Lower leg skin (tissue), 4 donors: ENCODE measurements at regions not wholly inside any gene's neighbourhood (a gene's known extent, or its start where the extent isn't known, plus 50 kb on each side); places are given as distances from the start of the nearest gene placed in this dataset.
A peak's percentile ranks its signal among the peaks of the same experiment; 100 is the strongest.

Experiments
- DNase-seq, 2 donors: peaks; one replicate each; pipeline ENCODE4 v3.0.0-alpha.2; 2019; ENCODE audit warnings: low spot score in 2 of 2
- H3K4me3 ChIP-seq: fragments of 200-600 bp; sonication (generic); 2 replicates; pipeline ENCODE4 v1.5.1; 2017; ENCODE audit warnings: mild to moderate bottlenecking, low read depth; ENCODE audit not compliant: poor library complexity, severe bottlenecking
- POLR2A ChIP-seq, 2 donors: fragments of 450-650 bp; IDR thresholded peaks; one replicate each; pipeline ENCODE4 v1.6.1; 2016 to 2017; ENCODE audit warnings: antibody characterized with exemption in 2 of 2, mild to moderate bottlenecking in 1 of 2, moderate library complexity in 1 of 2
- WGBS, 2 donors: methylation state at CpG; one replicate each; pipeline ENCODE4 v1.1.5; 2018; 5-methylcytosine and 5-hydroxymethylcytosine counted together
- intact Hi-C: fragments of 100-400 bp; cut with DNase I; formaldehyde crosslinking; loops from one replicate; pipeline ENCODE4 v1.15.0; 2023; ENCODE audit warnings: low total_unique reads
- TF ChIP-seq, protein P1 (sequence below), 3 donors: fragments of 450-650 bp; IDR thresholded peaks; one replicate each; pipeline ENCODE4 v1.5.1; 2016; ENCODE audit warnings: antibody characterized with exemption in 3 of 3, mild to moderate bottlenecking in 3 of 3, moderate library complexity in 2 of 3

- H3K4me3 ChIP-seq: no peak overlapping the region
- 65 to 72% methylated on average over 12 of the region's 12 CpGs for WGBS, 2 donors
- no peak for DNase-seq
- intact Hi-C loops: loop anchor here (10.0 kb wide), 1 partner anchor 255 kb away; the partner anchor contains the start of gene ZFP36L2
- TF ChIP-seq, protein P1, sequence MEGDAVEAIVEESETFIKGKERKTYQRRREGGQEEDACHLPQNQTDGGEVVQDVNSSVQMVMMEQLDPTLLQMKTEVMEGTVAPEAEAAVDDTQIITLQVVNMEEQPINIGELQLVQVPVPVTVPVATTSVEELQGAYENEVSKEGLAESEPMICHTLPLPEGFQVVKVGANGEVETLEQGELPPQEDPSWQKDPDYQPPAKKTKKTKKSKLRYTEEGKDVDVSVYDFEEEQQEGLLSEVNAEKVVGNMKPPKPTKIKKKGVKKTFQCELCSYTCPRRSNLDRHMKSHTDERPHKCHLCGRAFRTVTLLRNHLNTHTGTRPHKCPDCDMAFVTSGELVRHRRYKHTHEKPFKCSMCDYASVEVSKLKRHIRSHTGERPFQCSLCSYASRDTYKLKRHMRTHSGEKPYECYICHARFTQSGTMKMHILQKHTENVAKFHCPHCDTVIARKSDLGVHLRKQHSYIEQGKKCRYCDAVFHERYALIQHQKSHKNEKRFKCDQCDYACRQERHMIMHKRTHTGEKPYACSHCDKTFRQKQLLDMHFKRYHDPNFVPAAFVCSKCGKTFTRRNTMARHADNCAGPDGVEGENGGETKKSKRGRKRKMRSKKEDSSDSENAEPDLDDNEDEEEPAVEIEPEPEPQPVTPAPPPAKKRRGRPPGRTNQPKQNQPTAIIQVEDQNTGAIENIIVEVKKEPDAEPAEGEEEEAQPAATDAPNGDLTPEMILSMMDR (IDR thresholded peaks at IDR 0.05): no peak
- TF ChIP-seq POLR2A (IDR thresholded peaks at IDR 0.05): no peak
These were observed 177.1 kb upstream of the HAAO start for GRCh38 chr2:42969231-42970150.

DNA sequence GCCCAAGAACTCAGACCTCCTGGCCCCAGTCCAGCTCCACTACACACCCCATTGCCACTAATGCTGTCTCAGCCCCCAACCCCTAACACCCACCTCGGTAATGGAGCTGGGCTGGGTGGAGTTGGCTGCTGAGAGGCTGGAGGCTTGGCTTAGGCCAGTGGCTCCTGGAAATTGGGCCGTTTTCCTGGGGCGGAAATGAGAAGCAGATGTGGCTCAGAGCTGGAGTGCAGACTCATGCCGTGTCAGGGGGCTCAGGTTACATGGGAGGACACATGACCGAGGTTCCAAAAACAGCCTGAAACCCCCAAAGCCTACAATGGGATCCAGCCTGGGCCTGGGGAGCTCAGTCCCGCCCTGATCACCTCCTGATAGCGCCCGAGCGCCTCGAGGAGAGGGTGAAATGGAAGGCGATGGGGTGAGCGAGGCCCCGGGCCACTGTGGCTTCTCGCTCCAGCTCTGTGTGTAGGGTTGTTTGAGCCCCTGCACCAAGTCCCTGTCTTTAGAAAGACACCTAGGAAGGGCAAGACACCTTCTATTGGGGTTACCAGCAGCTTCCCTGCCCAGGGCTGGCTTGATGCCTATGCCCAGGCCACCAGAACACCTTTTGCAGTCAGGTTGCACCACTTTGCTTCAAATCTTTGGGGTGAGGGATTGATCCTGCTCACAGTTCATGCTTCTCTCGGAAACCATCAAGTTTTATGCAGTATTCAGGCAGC lies 175.7 kb upstream of the HAAO start:
- DNase-seq: peak; percentile 67 to 96
- no peak for TF ChIP-seq POLR2A (IDR thresholded peaks at IDR 0.05)
- TF ChIP-seq, protein P1 (IDR thresholded peaks at IDR 0.05): no peak
- WGBS, 2 donors: 75 to 77% methylated on average over 12 to 15 of the region's 15 CpGs
- intact Hi-C loops: no loop called here
- H3K4me3 ChIP-seq: no peak overlapping the region

DNA sequence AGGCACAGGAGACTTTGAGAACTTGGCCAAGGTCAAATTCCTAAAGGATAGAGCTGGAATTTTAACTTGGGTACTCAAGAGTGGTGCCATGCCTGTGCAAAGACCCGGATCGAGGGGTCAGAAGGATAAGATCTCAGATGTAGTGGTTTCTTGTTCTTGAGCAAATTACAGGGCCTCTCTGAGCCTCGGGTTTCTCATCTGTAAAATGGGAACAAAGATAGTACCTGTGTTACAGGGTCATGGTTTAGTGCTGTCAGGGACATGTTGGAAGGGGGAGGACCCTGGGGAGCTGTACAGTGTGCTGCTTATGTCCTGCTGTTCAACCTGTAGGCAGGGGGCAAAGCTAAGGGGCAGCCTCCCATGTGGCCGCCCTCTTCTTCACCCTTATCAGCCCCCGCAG lies 173.5 kb upstream of the HAAO start:
- no peak for DNase-seq
- TF ChIP-seq, protein P1 (IDR thresholded peaks at IDR 0.05): no peak
- no peak for TF ChIP-seq POLR2A (IDR thresholded peaks at IDR 0.05)
- 95 to 96% methylated on average over 5 of the region's 5 CpGs for WGBS, 2 donors
- intact Hi-C loops: no loop called here
- H3K4me3 ChIP-seq: no peak overlapping the region

DNA sequence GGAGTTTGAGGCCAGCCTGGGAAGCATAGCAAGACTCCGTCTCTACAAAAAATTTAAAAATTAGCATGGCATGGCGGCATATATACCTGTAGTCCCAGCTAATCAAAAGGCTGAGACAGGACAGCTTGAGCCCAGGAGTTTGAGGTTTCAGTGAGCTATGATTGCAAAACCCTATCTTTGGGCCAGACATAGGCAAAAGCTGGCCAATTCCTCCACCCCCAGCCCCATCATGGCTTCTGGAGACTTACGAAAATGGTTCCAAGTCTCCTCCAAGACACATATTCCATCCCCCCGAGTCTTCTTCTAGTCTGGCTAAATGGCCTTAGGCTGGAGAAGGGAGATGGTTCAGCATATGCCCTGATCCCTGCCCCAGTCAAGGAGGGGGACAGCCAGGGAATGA lies 172.8 kb upstream of the HAAO start:
- no peak for TF ChIP-seq POLR2A (IDR thresholded peaks at IDR 0.05)
- TF ChIP-seq, protein P1 (IDR thresholded peaks at IDR 0.05): no peak
- intact Hi-C loops: no loop called here
- no peak overlapping the region for H3K4me3 ChIP-seq
- 70 to 90% methylated on average over 4 of the region's 4 CpGs for WGBS, 2 donors
- no peak for DNase-seq

GRCh38 chr2:42964439-42965083 lies 172.2 kb upstream of the HAAO start:
- intact Hi-C loops: no loop called here
- TF ChIP-seq, protein P1 (IDR thresholded peaks at IDR 0.05): no peak
- TF ChIP-seq POLR2A (IDR thresholded peaks at IDR 0.05): no peak
- peak; percentile 68 to 96 for DNase-seq

More at GRCh38 chr2:42964439-42965083, 172.2 kb upstream of the HAAO start:
- WGBS, 2 donors: 49 to 54% methylated on average over 4 to 6 of the region's 6 CpGs
- H3K4me3 ChIP-seq: no peak overlapping the region
